Prostate gland (tissue), 2 donors: ENCODE measurements at regions not wholly inside any gene's neighbourhood (a gene's known extent, or its start where the extent isn't known, plus 50 kb on each side); places are given as distances from the start of the nearest gene placed in this dataset.

Experiments used
- POLR2A ChIP-seq: fragments of 450-650 bp; IDR thresholded peaks from one replicate; pipeline ENCODE4 v1.6.1; 2016; ENCODE audit warnings: antibody characterized with exemption, mild to moderate bottlenecking
- POLR2AphosphoS5 ChIP-seq: sonication (generic); formaldehyde crosslinking; IDR thresholded peaks from one replicate; pipeline ENCODE4 v1.6.1; 2017; ENCODE audit warnings: antibody characterized with exemption
- TF ChIP-seq, protein P1 (sequence below), 4 experiments: fragments of 200-600 bp in 2 of 4; fragments of 450-650 bp in 2 of 4; sonication (generic) in 2 of 4; IDR thresholded peaks; 1 replicate in 3 of 4; 2 replicates in 1 of 4; pipeline ENCODE4 v1.5.1; 2016 to 2019; ENCODE audit warnings: antibody characterized with exemption in 4 of 4, mild to moderate bottlenecking in 2 of 4, moderate library complexity in 2 of 4

DNA sequence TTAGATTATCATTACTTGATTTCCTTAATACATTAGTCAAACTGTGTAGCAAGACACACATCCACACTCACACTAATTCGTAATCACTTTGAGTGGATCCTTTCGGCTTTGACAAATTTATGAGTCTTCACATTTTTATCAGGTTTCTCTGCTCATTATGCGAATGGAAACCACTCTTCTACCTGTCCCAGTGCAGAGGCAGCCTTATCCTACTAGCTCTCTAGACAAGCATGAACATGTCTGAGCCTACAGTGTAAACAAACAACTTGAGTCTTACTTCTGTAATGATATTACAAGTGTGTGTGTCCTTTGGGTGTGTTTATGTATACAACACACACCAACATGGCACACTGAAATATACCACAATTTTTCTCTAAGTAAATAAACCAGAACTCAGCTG is 361.9 kb upstream of the CHST9 start:
- TF ChIP-seq, protein P1, sequence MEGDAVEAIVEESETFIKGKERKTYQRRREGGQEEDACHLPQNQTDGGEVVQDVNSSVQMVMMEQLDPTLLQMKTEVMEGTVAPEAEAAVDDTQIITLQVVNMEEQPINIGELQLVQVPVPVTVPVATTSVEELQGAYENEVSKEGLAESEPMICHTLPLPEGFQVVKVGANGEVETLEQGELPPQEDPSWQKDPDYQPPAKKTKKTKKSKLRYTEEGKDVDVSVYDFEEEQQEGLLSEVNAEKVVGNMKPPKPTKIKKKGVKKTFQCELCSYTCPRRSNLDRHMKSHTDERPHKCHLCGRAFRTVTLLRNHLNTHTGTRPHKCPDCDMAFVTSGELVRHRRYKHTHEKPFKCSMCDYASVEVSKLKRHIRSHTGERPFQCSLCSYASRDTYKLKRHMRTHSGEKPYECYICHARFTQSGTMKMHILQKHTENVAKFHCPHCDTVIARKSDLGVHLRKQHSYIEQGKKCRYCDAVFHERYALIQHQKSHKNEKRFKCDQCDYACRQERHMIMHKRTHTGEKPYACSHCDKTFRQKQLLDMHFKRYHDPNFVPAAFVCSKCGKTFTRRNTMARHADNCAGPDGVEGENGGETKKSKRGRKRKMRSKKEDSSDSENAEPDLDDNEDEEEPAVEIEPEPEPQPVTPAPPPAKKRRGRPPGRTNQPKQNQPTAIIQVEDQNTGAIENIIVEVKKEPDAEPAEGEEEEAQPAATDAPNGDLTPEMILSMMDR (IDR thresholded peaks at IDR 0.05) = no peak
- TF ChIP-seq POLR2AphosphoS5 (no peak), POLR2A (no peak)
